Upper lobe of right lung (tissue), 1 donor: ENCODE measurements at regions not wholly inside any gene's neighbourhood (a gene's known extent, or its start where the extent isn't known, plus 50 kb on each side); places are given as distances from the start of the nearest gene placed in this dataset.

ENCODE experiments used
- ATAC-seq: fragments of 200-7000 bp; cut with Tn5 transposase; one replicate; pipeline ENCODE4 v1.9.1; 2020; ENCODE audit warnings: mild to moderate bottlenecking, moderate library complexity
- DNase-seq: peaks from one replicate; pipeline ENCODE4 v3.0.0-alpha.2; 2020
- H3K27ac ChIP-seq: fragments of 200-600 bp; one replicate; pipeline ENCODE4 v1.8.0; 2022
- H3K27me3 ChIP-seq: fragments of 200-600 bp; one replicate; pipeline ENCODE4 v1.8.0; 2022; ENCODE audit warnings: mild to moderate bottlenecking
- H3K36me3 ChIP-seq: fragments of 200-600 bp; one replicate; pipeline ENCODE4 v1.8.0; 2022
- H3K4me1 ChIP-seq: fragments of 200-600 bp; one replicate; pipeline ENCODE4 v1.8.0; 2022
- H3K4me3 ChIP-seq: fragments of 200-600 bp; one replicate; pipeline ENCODE4 v1.8.0; 2022; ENCODE audit warnings: mild to moderate bottlenecking
- H3K9me3 ChIP-seq: fragments of 200-600 bp; one replicate; pipeline ENCODE4 v1.8.0; 2022
- intact Hi-C: fragments of 100-400 bp; cut with DNase I; formaldehyde crosslinking; loops from one replicate; pipeline ENCODE4 v1.11.0; 2022
- TF ChIP-seq, protein P1 (sequence below): fragments of 200-600 bp; IDR thresholded peaks from one replicate; pipeline ENCODE4 v1.8.0; 2022; ENCODE audit warnings: antibody characterized with exemption
- donor health status: DM: no; HTN: yes; CAD: no; lungs with severe emphysema.

DNA sequence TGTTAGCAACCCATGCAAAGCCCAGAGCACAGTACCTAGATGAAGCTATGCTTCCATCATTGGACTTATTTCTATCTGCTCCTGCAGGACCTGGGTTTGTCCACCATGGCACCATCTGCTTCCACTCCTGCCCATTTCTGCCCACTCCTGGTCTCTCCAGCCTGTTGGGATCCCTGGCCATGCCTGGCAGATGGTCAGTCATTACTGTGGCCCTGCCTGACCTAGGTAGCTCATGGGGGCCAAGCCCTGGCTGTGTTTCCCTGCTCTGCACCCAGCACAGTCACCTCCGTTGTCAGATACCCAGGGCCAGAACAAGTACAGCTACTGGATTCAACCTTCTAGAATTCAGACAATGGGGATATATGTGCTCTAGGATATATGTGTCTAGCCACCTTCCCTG, 185.8 kb upstream of the TLE3 start:
- Histone ChIP-seq H3K9me3 (no peaks in the 10 kb centered on the region), H3K36me3 (no peaks in the 10 kb centered on the region), H3K27ac (no peak overlapping the region), H3K4me3 (no peak overlapping the region), H3K4me1 (no peaks in the 10 kb centered on the region), H3K27me3 (no peaks in the 10 kb centered on the region)
- ATAC-seq (no peak), DNase-seq (no peak)
- intact Hi-C loops: no loop called here
- TF ChIP-seq, protein P1, sequence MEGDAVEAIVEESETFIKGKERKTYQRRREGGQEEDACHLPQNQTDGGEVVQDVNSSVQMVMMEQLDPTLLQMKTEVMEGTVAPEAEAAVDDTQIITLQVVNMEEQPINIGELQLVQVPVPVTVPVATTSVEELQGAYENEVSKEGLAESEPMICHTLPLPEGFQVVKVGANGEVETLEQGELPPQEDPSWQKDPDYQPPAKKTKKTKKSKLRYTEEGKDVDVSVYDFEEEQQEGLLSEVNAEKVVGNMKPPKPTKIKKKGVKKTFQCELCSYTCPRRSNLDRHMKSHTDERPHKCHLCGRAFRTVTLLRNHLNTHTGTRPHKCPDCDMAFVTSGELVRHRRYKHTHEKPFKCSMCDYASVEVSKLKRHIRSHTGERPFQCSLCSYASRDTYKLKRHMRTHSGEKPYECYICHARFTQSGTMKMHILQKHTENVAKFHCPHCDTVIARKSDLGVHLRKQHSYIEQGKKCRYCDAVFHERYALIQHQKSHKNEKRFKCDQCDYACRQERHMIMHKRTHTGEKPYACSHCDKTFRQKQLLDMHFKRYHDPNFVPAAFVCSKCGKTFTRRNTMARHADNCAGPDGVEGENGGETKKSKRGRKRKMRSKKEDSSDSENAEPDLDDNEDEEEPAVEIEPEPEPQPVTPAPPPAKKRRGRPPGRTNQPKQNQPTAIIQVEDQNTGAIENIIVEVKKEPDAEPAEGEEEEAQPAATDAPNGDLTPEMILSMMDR: no peak

DNA sequence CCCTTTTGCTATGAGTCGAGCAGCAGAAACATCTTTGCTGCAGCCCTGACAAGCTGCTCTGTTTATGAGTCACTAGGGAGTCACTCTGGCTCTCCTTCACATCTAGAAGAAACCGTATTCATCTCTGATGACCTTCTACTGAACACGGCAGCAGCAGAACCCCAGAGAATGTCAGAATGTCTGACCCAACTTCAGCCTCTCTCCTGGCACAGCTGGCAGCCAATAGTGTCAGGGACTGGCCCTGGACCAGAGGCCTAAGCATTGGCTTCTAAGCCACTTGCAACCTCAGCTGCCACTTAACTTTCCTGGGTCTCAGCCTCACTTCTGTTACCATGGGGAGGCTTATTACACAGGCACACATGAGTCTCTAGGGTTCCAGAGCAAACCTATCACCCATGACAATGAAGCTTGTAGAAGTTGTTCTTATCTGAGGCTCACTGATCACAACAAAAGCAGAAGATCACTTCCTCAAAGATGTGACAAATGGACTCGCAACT, 184.1 kb upstream of the TLE3 start:
- Histone ChIP-seq H3K4me1 (no peaks in the 10 kb centered on the region), H3K4me3 (no peak overlapping the region), H3K36me3 (no peaks in the 10 kb centered on the region), H3K27me3 (no peaks in the 10 kb centered on the region), H3K27ac (no peak overlapping the region), H3K9me3 (no peaks in the 10 kb centered on the region)
- TF ChIP-seq, protein P1: no peak
- DNase-seq: peak; percentile 21
- intact Hi-C loops: no loop called here
- no peak for ATAC-seq

DNA sequence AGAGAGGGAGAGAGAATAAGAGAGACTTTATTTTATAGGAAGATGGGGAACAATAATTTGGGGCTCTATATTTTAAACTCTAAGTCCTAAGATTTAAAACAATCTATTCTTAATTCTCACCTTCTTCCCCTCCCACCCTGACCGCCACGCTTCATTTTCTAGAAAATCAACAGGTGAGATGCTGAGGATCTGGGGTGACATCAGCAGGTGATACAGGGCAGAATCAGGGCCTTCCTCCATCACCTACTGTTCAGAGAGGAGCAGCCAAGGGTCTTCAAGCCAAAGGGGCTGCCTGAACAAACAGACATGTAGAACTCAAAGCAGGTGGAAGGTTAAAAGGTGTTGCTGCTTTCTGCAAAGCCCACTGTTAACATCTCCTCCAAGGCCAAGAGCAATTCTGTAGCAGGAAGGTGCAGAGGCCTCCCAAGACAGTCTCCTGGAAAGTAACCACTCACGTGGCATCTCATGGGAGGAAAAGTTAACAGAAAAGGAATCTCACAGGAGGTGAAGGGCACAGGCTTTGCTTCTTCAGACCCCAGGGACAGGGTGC, 183.6 kb upstream of the TLE3 start:
- Histone ChIP-seq H3K9me3 (no peaks in the 10 kb centered on the region), H3K27me3 (no peaks in the 10 kb centered on the region), H3K36me3 (no peaks in the 10 kb centered on the region), H3K4me3 (no peak overlapping the region), H3K27ac (no peak overlapping the region), H3K4me1 (no peaks in the 10 kb centered on the region)
- ATAC-seq (no peak), DNase-seq (peak; percentile 29)
- intact Hi-C loops: no loop called here
- TF ChIP-seq, protein P1: no peak

DNA sequence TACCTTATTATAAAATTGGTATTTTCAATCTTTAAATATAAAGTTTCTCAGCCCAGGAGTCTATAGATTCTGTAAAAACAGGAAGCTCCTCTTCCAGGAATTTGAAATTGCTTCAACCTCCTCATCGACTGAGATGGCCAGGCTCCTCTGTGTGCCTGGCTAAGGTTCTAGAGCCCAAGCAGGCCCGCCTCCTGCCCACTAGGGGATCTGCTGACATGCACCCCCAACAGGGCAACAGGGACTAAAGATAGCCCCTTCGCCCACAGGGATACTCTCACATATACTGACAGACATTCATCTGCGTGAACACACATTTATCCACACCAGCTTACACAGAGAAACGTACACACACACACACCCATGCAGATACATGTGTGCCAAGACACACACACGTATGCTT, 183.1 kb upstream of the TLE3 start:
- no peaks in the 10 kb centered on the region for H3K4me1 ChIP-seq
- H3K4me3 ChIP-seq: no peak overlapping the region
- intact Hi-C loops: no loop called here
- TF ChIP-seq, protein P1: no peak
- no peak for ATAC-seq
- H3K9me3 ChIP-seq: no peaks in the 10 kb centered on the region
- H3K27me3 ChIP-seq: no peaks in the 10 kb centered on the region
- peak; percentile 20 for DNase-seq
- H3K36me3 ChIP-seq: no peaks in the 10 kb centered on the region
- H3K27ac ChIP-seq: no peak overlapping the region

DNA sequence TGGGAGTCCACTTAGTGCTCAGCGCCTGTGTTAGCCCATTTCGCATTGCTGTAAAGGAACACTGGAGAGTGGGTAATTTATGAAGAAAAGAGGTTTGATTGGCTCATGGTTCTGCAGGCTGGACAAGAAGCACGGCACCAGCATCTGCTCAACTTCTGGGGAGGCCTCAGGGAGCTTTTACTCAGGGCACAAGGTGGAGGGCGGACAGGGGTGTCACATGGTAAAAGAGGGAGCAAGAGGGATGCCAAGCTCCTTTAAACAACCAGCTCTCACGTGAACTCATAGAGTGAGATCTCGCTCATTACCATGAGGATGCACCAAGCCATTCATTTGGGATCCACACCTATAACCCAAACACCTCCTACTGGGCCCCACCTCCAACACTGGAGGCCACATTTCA, 181.4 kb upstream of the TLE3 start:
- H3K36me3 ChIP-seq: no peaks in the 10 kb centered on the region
- H3K27me3 ChIP-seq: no peaks in the 10 kb centered on the region
- ATAC-seq (no peak), DNase-seq (peak; percentile 25)
- intact Hi-C loops: no loop called here
- H3K27ac ChIP-seq: no peak overlapping the region
- no peaks in the 10 kb centered on the region for H3K9me3 ChIP-seq
- TF ChIP-seq, protein P1: no peak
- H3K4me1 ChIP-seq: no peaks in the 10 kb centered on the region
- H3K4me3 ChIP-seq: no peak overlapping the region

DNA sequence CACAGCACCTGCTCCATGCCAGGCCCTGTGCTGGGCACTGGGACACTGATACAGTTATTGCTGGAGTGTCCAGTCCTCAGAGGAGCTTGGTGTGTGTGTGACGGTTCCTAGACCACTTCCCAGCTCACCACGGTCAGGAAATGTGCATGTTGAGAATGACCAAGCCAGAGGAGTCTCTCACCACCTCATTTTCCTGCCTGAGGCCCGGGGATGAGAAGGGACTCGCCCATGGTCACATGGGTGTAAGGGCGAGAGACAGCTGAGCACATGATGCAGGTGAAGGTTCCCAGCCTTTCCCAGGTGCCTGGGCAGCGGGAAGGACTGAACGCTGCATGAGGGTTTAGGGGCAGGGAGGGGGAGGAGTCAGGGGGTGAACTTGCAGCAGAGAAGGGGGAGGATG, 180.9 kb upstream of the TLE3 start:
- intact Hi-C loops: no loop called here
- no peak overlapping the region for H3K4me3 ChIP-seq
- H3K27me3 ChIP-seq: no peaks in the 10 kb centered on the region
- H3K4me1 ChIP-seq: no peaks in the 10 kb centered on the region
- TF ChIP-seq, protein P1: no peak
- DNase-seq: peak; percentile 30
- H3K27ac ChIP-seq: no peak overlapping the region
- H3K36me3 ChIP-seq: no peaks in the 10 kb centered on the region
- H3K9me3 ChIP-seq: no peaks in the 10 kb centered on the region
- no peak for ATAC-seq
